ENCODE measurements at regions not wholly inside any gene's neighbourhood (a gene's known extent, or its start where the extent isn't known, plus 50 kb on each side); places are given as distances from the start of the nearest gene placed in this dataset.
"Not testable (repeated sequence)": the region's sequence is repeated elsewhere in the genome, so short reads cannot be mapped to it uniquely, and the experiment has no call there.

DNA sequence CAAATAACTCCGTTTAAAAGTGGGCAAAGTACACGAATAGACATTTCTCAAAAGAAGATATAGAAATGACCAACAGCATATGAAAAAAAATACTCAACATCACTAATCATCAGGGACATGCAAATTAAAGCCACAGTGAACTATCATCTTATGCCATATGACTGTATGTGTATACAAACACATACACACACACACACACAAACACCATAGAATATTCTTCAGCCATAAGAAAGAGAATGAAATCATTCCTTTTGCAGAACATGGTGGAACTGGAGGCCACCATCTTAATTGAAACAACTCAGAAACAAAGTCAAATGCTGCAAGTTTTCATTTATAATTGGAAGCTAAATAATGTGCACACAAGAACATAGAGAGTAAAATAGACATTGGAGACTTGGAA lies 1019.4 kb downstream of the KCNMA1 start:
- Mint-ChIP-seq H3K4me1 (no peaks in the 10 kb centered on the region), H3K9me3 (peaks cover 25% of the 10 kb centered on the region), H3K36me3 (ENCODE audit: low read depth) (no peaks in the 10 kb centered on the region), H3K27ac (no peak overlapping the region), H3K4me3 (no peak overlapping the region), H3K27me3 (ENCODE audit: low read depth) (no peaks in the 10 kb centered on the region)
- TF ChIP-seq, protein P1, sequence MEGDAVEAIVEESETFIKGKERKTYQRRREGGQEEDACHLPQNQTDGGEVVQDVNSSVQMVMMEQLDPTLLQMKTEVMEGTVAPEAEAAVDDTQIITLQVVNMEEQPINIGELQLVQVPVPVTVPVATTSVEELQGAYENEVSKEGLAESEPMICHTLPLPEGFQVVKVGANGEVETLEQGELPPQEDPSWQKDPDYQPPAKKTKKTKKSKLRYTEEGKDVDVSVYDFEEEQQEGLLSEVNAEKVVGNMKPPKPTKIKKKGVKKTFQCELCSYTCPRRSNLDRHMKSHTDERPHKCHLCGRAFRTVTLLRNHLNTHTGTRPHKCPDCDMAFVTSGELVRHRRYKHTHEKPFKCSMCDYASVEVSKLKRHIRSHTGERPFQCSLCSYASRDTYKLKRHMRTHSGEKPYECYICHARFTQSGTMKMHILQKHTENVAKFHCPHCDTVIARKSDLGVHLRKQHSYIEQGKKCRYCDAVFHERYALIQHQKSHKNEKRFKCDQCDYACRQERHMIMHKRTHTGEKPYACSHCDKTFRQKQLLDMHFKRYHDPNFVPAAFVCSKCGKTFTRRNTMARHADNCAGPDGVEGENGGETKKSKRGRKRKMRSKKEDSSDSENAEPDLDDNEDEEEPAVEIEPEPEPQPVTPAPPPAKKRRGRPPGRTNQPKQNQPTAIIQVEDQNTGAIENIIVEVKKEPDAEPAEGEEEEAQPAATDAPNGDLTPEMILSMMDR (IDR thresholded peaks at IDR 0.05; ENCODE audit: unreplicated experiment in 3 of 3): no peak

DNA sequence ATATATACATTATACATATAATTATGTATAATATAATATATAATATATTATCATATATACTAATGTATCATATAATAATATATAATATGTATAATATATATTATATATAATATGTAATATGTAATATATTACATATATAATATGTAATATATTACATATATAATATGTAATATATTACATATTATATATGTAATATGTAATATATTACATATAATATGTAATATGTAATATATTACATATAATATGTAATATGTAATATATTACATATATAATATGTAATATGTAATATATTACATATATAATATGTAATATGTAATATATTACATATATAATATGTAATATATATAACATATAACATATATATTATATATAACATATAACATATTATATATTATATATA lies 1020.9 kb downstream of the KCNMA1 start:
- not testable (repeated sequence) for H3K4me1 Mint-ChIP-seq; H3K27ac Mint-ChIP-seq; H3K27me3 Mint-ChIP-seq (ENCODE audit: low read depth); H3K36me3 Mint-ChIP-seq (ENCODE audit: low read depth); H3K4me3 Mint-ChIP-seq
- H3K9me3 Mint-ChIP-seq: peaks cover 29% of the 10 kb centered on the region

DNA sequence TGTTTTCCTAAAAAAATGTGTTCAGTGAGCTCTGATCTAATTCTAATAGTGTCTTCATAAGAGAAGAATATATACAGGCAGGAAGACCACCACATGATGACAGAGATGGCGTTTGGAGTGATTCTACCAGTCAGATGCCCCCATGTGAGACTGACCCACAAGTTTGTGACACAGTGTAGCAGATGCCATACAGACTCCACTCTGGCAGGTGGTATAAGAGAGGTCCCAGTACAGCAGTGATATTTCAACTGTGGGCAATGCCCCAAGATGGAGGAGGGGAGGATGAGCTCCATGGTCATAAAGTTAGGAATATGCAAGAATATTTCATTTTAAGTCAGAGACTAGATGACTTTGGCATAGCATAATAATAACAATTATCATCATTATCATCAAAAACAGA lies 1022.6 kb downstream of the KCNMA1 start:
- Mint-ChIP-seq H3K36me3 (ENCODE audit: low read depth) (no peaks in the 10 kb centered on the region), H3K4me1 (no peaks in the 10 kb centered on the region), H3K27ac (no peak overlapping the region), H3K4me3 (no peak overlapping the region), H3K9me3 (peaks cover 29% of the 10 kb centered on the region), H3K27me3 (ENCODE audit: low read depth) (no peaks in the 10 kb centered on the region)
- TF ChIP-seq, protein P1 (IDR thresholded peaks at IDR 0.05; ENCODE audit: unreplicated experiment in 3 of 3): no peak

Measured in nephron (organoid).